DOHH2 (cell line): ENCODE measurements at regions not wholly inside any gene's neighbourhood (a gene's known extent, or its start where the extent isn't known, plus 50 kb on each side); places are given as distances from the start of the nearest gene placed in this dataset.

ENCODE experiments used
- H3F3A ChIP-seq: fragments of 200-600 bp; sonication (generic), shearing (Covaris generic); 2 replicates; pipeline ENCODE4 v1.6.0; 2016; ENCODE audit warnings: antibody characterized with exemption, mild to moderate bottlenecking; ENCODE audit not compliant: control insufficient read depth, insufficient read depth
- H3K27ac ChIP-seq: fragments of 200-600 bp; sonication (generic); 2 replicates; pipeline ENCODE4 v1.5.1; 2014; ENCODE audit warnings: low read depth, mild to moderate bottlenecking, low read length, moderate library complexity
- H3K27me3 ChIP-seq: fragments of 200-600 bp; sonication (generic); 2 replicates; pipeline ENCODE4 v1.6.1; 2014; ENCODE audit warnings: mild to moderate bottlenecking, low read length, mixed read lengths; ENCODE audit not compliant: control insufficient read depth
- H3K36me3 ChIP-seq: fragments of 200-600 bp; sonication (generic); 2 replicates; pipeline ENCODE4 v1.6.1; 2014; ENCODE audit warnings: mild to moderate bottlenecking, low read length, moderate library complexity, mixed read lengths; ENCODE audit not compliant: control insufficient read depth
- H3K4me1 ChIP-seq: fragments of 200-600 bp; sonication (generic); 2 replicates; pipeline ENCODE4 v1.6.1; 2014; ENCODE audit warnings: mild to moderate bottlenecking, low read length, mixed read lengths; ENCODE audit not compliant: control insufficient read depth
- H3K4me2 ChIP-seq: fragments of 200-600 bp; sonication (generic); 2 replicates; pipeline ENCODE4 v1.6.0; 2014; ENCODE audit warnings: mild to moderate bottlenecking, low read length, moderate library complexity
- H3K4me3 ChIP-seq: fragments of 200-600 bp; sonication (generic); 2 replicates; pipeline ENCODE4 v1.5.1; 2014; ENCODE audit warnings: mild to moderate bottlenecking, low read length, mixed read lengths
- H3K79me2 ChIP-seq: fragments of 200-600 bp; sonication (generic); 2 replicates; pipeline ENCODE4 v1.6.1; 2014; ENCODE audit warnings: mild to moderate bottlenecking, low read length, mixed read lengths; ENCODE audit not compliant: control insufficient read depth
- H3K9me2 ChIP-seq: fragments of 200-600 bp; sonication (generic); replicated peaks from 2 replicates; pipeline ENCODE4 v1.6.1; 2014; ENCODE audit warnings: mild to moderate bottlenecking, low read length, mixed read lengths; ENCODE audit not compliant: control insufficient read depth
- H3K9me3 ChIP-seq: fragments of 200-600 bp; sonication (generic); 2 replicates; pipeline ENCODE4 v1.6.1; 2014; ENCODE audit warnings: antibody characterized with exemption, low read length, mixed read lengths; ENCODE audit not compliant: control insufficient read depth, insufficient read depth
- H4K20me1 ChIP-seq: fragments of 200-600 bp; sonication (generic); 2 replicates; pipeline ENCODE4 v1.6.0; 2014; ENCODE audit warnings: low read depth, mild to moderate bottlenecking, antibody characterized with exemption, low read length, moderate library complexity; ENCODE audit not compliant: control insufficient read depth, insufficient read depth
- EZH2phosphoT487 ChIP-seq: fragments of 200-600 bp; sonication (generic); IDR thresholded peaks from 2 replicates; pipeline ENCODE4 v1.6.1; 2017; ENCODE audit warnings: borderline replicate concordance, mild to moderate bottlenecking, antibody characterized with exemption, low read length, moderate library complexity, mixed read lengths
- TF ChIP-seq, protein P1 (sequence below): fragments of 200-600 bp; sonication (generic); IDR thresholded peaks from one replicate; pipeline ENCODE4 v1.5.1; 2014; ENCODE audit warnings: antibody characterized with exemption, mild to moderate bottlenecking, low read depth, low read length; ENCODE audit not compliant: poor library complexity, severe bottlenecking

DNA sequence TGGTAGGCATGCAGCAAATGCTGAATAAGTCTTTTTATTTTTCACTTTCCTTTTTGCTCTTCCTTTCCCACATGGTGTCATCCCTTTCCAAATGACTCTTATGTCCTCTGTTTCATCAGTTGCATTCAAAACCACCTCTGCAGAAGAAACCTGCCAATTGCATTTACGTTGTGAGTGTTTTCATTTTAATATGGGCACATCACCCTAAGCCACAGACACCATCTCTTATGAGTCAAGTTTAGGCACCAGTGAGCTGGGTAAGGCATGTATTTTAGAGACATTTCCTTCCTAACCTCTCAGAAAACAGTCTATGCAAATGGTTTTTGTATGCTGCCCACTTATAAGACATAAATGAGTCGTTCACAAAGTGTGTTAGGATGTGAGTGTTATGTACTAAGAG is 223.3 kb upstream of the ADAMTS9 start:
- Histone ChIP-seq H3K4me1 (no peaks in the 10 kb centered on the region), H3K4me3 (no peak overlapping the region), H3K9me2 (no peaks in the 10 kb centered on the region), H3F3A (no peaks in the 10 kb centered on the region), H3K27ac (no peak overlapping the region), H3K4me2 (no peak overlapping the region), H3K9me3 (no peaks in the 10 kb centered on the region), H3K27me3 (no peaks in the 10 kb centered on the region), H3K36me3 (no peaks in the 10 kb centered on the region), H3K79me2 (no peaks in the 10 kb centered on the region), H4K20me1 (no peaks in the 10 kb centered on the region)
- no peak for TF ChIP-seq EZH2phosphoT487
- TF ChIP-seq, protein P1, sequence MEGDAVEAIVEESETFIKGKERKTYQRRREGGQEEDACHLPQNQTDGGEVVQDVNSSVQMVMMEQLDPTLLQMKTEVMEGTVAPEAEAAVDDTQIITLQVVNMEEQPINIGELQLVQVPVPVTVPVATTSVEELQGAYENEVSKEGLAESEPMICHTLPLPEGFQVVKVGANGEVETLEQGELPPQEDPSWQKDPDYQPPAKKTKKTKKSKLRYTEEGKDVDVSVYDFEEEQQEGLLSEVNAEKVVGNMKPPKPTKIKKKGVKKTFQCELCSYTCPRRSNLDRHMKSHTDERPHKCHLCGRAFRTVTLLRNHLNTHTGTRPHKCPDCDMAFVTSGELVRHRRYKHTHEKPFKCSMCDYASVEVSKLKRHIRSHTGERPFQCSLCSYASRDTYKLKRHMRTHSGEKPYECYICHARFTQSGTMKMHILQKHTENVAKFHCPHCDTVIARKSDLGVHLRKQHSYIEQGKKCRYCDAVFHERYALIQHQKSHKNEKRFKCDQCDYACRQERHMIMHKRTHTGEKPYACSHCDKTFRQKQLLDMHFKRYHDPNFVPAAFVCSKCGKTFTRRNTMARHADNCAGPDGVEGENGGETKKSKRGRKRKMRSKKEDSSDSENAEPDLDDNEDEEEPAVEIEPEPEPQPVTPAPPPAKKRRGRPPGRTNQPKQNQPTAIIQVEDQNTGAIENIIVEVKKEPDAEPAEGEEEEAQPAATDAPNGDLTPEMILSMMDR: no peak

DNA sequence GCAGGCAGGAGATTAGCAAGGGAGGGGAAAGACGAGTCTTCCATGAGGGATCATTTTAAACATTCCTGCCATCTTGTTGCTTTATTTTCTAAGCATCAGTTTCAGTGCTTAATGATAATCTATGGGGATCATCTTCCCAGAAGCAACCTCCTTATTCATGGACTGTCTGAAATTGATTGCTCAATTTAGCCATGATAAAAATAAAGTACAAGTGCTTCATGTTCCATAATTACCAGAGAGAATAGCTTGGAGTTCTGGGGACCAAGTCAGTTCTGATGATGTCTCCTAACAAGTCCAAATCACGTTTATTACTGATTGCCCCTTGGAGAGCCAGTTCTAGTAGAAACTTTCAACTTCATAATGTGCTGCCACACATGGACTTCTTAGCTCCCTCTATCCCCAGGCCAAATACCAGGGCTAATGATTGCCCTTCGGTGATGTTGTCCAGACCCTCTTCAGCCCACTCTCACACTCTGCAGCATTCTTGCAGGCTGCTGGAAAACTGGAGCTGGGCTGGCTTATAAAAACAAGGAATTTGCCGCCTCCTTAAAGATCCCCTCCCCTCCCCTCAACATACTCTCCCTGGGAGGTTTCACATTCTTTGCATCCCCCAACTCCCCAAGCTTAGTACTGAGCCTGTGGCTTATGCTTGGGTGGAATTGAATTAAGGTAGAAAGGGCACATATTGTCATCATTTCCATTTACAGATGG is 222.1 kb upstream of the ADAMTS9 start:
- Histone ChIP-seq H3K9me2 (no peaks in the 10 kb centered on the region), H3K4me1 (no peaks in the 10 kb centered on the region), H3K27ac (no peak overlapping the region), H3K27me3 (no peaks in the 10 kb centered on the region), H3F3A (no peaks in the 10 kb centered on the region), H3K4me3 (no peak overlapping the region), H3K36me3 (no peaks in the 10 kb centered on the region), H4K20me1 (no peaks in the 10 kb centered on the region), H3K79me2 (no peaks in the 10 kb centered on the region), H3K9me3 (no peaks in the 10 kb centered on the region), H3K4me2 (no peak overlapping the region)
- no peak for TF ChIP-seq EZH2phosphoT487
- TF ChIP-seq, protein P1: no peak

- no peaks in the 10 kb centered on the region for H3K27me3 ChIP-seq
- TF ChIP-seq, protein P1: no peak
- no peak for TF ChIP-seq EZH2phosphoT487
- H4K20me1 ChIP-seq: no peaks in the 10 kb centered on the region
- H3K9me2 ChIP-seq: no peaks in the 10 kb centered on the region
- H3K4me1 ChIP-seq: no peaks in the 10 kb centered on the region
- H3K27ac ChIP-seq: no peak overlapping the region
- H3K79me2 ChIP-seq: no peaks in the 10 kb centered on the region
- H3F3A ChIP-seq: no peaks in the 10 kb centered on the region
- no peaks in the 10 kb centered on the region for H3K36me3 ChIP-seq
- H3K9me3 ChIP-seq: no peaks in the 10 kb centered on the region
- H3K4me2 ChIP-seq: no peak overlapping the region
- no peak overlapping the region for H3K4me3 ChIP-seq
These were observed 221.2 kb upstream of the ADAMTS9 start for GRCh38 chr3:64909011-64909410.
